WTC11 (cell line): ENCODE measurements at regions not wholly inside any gene's neighbourhood (a gene's known extent, or its start where the extent isn't known, plus 50 kb on each side); places are given as distances from the start of the nearest gene placed in this dataset.

ENCODE experiments used
- ATAC-seq: fragments of 200-7000 bp; cut with Tn5 transposase; 2 replicates; pipeline ENCODE4 v1.10.0; 2021; ENCODE audit warnings: mild to moderate bottlenecking, moderate library complexity
- CTCF ChIA-PET: fragments of 300-600 bp; sonication (Branson Sonifier 250); formaldehyde crosslinking; loops from one replicate; lab custom pipeline; 2021; ENCODE audit warnings: antibody characterized with exemption; lab: Charles Lee
- POLR2A ChIA-PET: fragments of 350-600 bp; sonication (Branson Sonifier 250); formaldehyde crosslinking; loops from one replicate; lab custom pipeline; 2021; ENCODE audit warnings: antibody characterized with exemption; lab: Charles Lee
- DNase-seq: peaks from one replicate; pipeline ENCODE4 v3.0.0; 2021; ENCODE audit warnings: low spot score
- H3K27ac Mint-ChIP-seq: 2 replicates; pipeline ENCODE4 v1.8.0; 2021; ENCODE audit warnings: mixed read lengths
- H3K27me3 Mint-ChIP-seq: 2 replicates; pipeline ENCODE4 v1.8.0; 2021; ENCODE audit warnings: low read depth, mild to moderate bottlenecking, moderate library complexity, mixed read lengths
- H3K36me3 Mint-ChIP-seq: 2 replicates; pipeline ENCODE4 v1.8.0; 2021; ENCODE audit warnings: mixed read lengths
- H3K4me1 Mint-ChIP-seq: 2 replicates; pipeline ENCODE4 v1.8.0; 2022; ENCODE audit warnings: mixed read lengths
- H3K4me3 Mint-ChIP-seq: 2 replicates; pipeline ENCODE4 v1.8.0; 2021; ENCODE audit warnings: mild to moderate bottlenecking, moderate library complexity, mixed read lengths
- H3K9me3 Mint-ChIP-seq: 2 replicates; pipeline ENCODE4 v1.8.0; 2021; ENCODE audit warnings: mixed read lengths
- AR ChIP-seq: fragments of 250-450 bp; sonication (Bioruptor Pico); IDR thresholded peaks from 2 replicates; pipeline ENCODE4 v1.9.0; 2021; ENCODE audit warnings: mild to moderate bottlenecking
- ATF6 ChIP-seq: sonication (generic); formaldehyde crosslinking; IDR thresholded peaks from 2 replicates; pipeline ENCODE4 v1.8.1; 2023; ENCODE audit warnings: mild to moderate bottlenecking, missing genetic modification reagents
- GABPB1 ChIP-seq: sonication (generic); formaldehyde crosslinking; IDR thresholded peaks from 2 replicates; pipeline ENCODE4 v1.8.1; 2023; ENCODE audit warnings: mild to moderate bottlenecking, missing genetic modification reagents
- GTF2I ChIP-seq: fragments of 250-450 bp; sonication (Bioruptor Pico); conservative IDR thresholded peaks from 2 replicates; pipeline ENCODE4 v1.4.0; 2021; ENCODE audit warnings: mild to moderate bottlenecking
- HMGXB4 ChIP-seq: sonication (generic); formaldehyde crosslinking; IDR thresholded peaks from 2 replicates; pipeline ENCODE4 v1.8.1; 2023; ENCODE audit warnings: mild to moderate bottlenecking, moderate library complexity, missing genetic modification reagents
- JAZF1 ChIP-seq: fragments of 250-450 bp; sonication (Bioruptor Pico); IDR thresholded peaks from 2 replicates; pipeline ENCODE4 v1.9.0; 2021; ENCODE audit warnings: moderate library complexity, mild to moderate bottlenecking, inconsistent platforms
- MAX ChIP-seq: sonication (generic); formaldehyde crosslinking; IDR thresholded peaks from 2 replicates; pipeline ENCODE4 v1.8.0; 2022; ENCODE audit warnings: mild to moderate bottlenecking, missing genetic modification reagents
- NFATC4 ChIP-seq: fragments of 250-450 bp; sonication (Bioruptor Pico); IDR thresholded peaks from 2 replicates; pipeline ENCODE4 v1.9.0; 2021; ENCODE audit warnings: mild to moderate bottlenecking
- NFE2L1 ChIP-seq: sonication (generic); formaldehyde crosslinking; IDR thresholded peaks from 2 replicates; pipeline ENCODE4 v1.8.1; 2023; ENCODE audit warnings: missing genetic modification reagents
- NFYB ChIP-seq: sonication (generic); formaldehyde crosslinking; conservative IDR thresholded peaks from 2 replicates; pipeline ENCODE4 v1.8.0; 2022; ENCODE audit warnings: low read depth, missing genetic modification reagents
- PRDM15 ChIP-seq: sonication (generic); formaldehyde crosslinking; IDR thresholded peaks from 2 replicates; pipeline ENCODE4 v1.8.0; 2022; ENCODE audit warnings: missing genetic modification reagents
- TEAD1 ChIP-seq: sonication (generic); formaldehyde crosslinking; IDR thresholded peaks from 2 replicates; pipeline ENCODE4 v1.8.0; 2022; ENCODE audit warnings: mild to moderate bottlenecking, missing genetic modification reagents
- ZBTB21 ChIP-seq: sonication (generic); formaldehyde crosslinking; IDR thresholded peaks from 2 replicates; pipeline ENCODE4 v1.8.1; 2023; ENCODE audit warnings: mild to moderate bottlenecking, missing genetic modification reagents, borderline replicate concordance
- ZMAT4 ChIP-seq: fragments of 250-450 bp; sonication (Bioruptor Pico); IDR thresholded peaks from 2 replicates; pipeline ENCODE4 v1.9.0; 2021; ENCODE audit warnings: mild to moderate bottlenecking
- ZNF121 ChIP-seq: sonication (generic); formaldehyde crosslinking; IDR thresholded peaks from 2 replicates; pipeline ENCODE4 v1.8.0; 2023; ENCODE audit warnings: missing genetic modification reagents
- ZNF263 ChIP-seq: sonication (generic); formaldehyde crosslinking; IDR thresholded peaks from 2 replicates; pipeline ENCODE4 v1.8.1; 2022; ENCODE audit warnings: low read depth, mild to moderate bottlenecking, moderate library complexity, missing genetic modification reagents
- ZNF396 ChIP-seq: fragments of 250-450 bp; sonication (Bioruptor Pico); IDR thresholded peaks from 2 replicates; pipeline ENCODE4 v1.8.0; 2021; ENCODE audit warnings: mild to moderate bottlenecking, moderate library complexity, borderline replicate concordance
- ZNF512 ChIP-seq: sonication (generic); formaldehyde crosslinking; IDR thresholded peaks from 2 replicates; pipeline ENCODE4 v1.8.1; 2022; ENCODE audit warnings: missing genetic modification reagents, borderline replicate concordance
- ZNF532 ChIP-seq: fragments of 250-450 bp; sonication (Bioruptor Pico); IDR thresholded peaks from 2 replicates; pipeline ENCODE4 v1.9.0; 2021; ENCODE audit warnings: mild to moderate bottlenecking, borderline replicate concordance

GRCh38 chr3:40999682-41000081 is 199.6 kb upstream of the CTNNB1 start:
- Mint-ChIP-seq H3K27ac (no peak overlapping the region), H3K9me3 (no peaks in the 10 kb centered on the region)
- no peak for ATAC-seq

More at GRCh38 chr3:40999682-41000081, 199.6 kb upstream of the CTNNB1 start:
- no peaks in the 10 kb centered on the region for H3K36me3 Mint-ChIP-seq
- TF ChIP-seq JAZF1 (CRISPR knock-in tag), result no peak
- TF ChIP-seq ZNF121 (CRISPR knock-in tag), result no peak
- TF ChIP-seq NFE2L1 (CRISPR knock-in tag), result no peak
- no peak for TF ChIP-seq ZMAT4 (CRISPR knock-in tag)
- no peak for TF ChIP-seq TEAD1 (CRISPR knock-in tag)
- TF ChIP-seq ZNF263 (CRISPR knock-in tag), result no peak
- no peak for TF ChIP-seq NFYB (CRISPR knock-in tag)
- TF ChIP-seq AR (CRISPR knock-in tag), result no peak
- no peak for TF ChIP-seq ZNF396 (CRISPR knock-in tag)
- no peak for TF ChIP-seq ATF6
- TF ChIP-seq ZNF532 (CRISPR knock-in tag), result no peak
- TF ChIP-seq GABPB1 (CRISPR knock-in tag), result no peak
- TF ChIP-seq ZNF512 (CRISPR knock-in tag), result no peak
- no peak for TF ChIP-seq ZBTB21 (CRISPR knock-in tag)
- TF ChIP-seq GTF2I (CRISPR knock-in tag), result no peak
- no peak for TF ChIP-seq PRDM15 (CRISPR knock-in tag)
- no peak for TF ChIP-seq NFATC4 (CRISPR knock-in tag)
- TF ChIP-seq MAX (CRISPR knock-in tag), result no peak
- no peak for TF ChIP-seq HMGXB4
- no peaks in the 10 kb centered on the region for H3K27me3 Mint-ChIP-seq
- H3K4me1 Mint-ChIP-seq, result peaks cover 78% of the 10 kb centered on the region
- H3K4me3 Mint-ChIP-seq, result no peak overlapping the region
- no peak for DNase-seq
- ChIA-PET CTCF (interaction anchor here (0.7 kb wide), 1 partner anchor 419 kb away, joined by 3 read pairs; no protein-coding TSS in a partner anchor), POLR2A (no interaction called here)
